GM23248 (cell line): ENCODE measurements at regions not wholly inside any gene's neighbourhood (a gene's known extent, or its start where the extent isn't known, plus 50 kb on each side); places are given as distances from the start of the nearest gene placed in this dataset.

ENCODE experiments used
- EZH2 ChIP-seq: fragments of 200-600 bp; sonication (generic); IDR thresholded peaks from 2 replicates; pipeline ENCODE4 v1.6.1; 2018; ENCODE audit warnings: antibody characterized with exemption, mild to moderate bottlenecking; ENCODE audit not compliant: insufficient read depth, poor library complexity, severe bottlenecking
- EZH2phosphoT487 ChIP-seq: fragments of 200-600 bp; sonication (generic); IDR thresholded peaks from 2 replicates; pipeline ENCODE4 v1.6.1; 2018; ENCODE audit warnings: antibody characterized with exemption, moderate library complexity, mild to moderate bottlenecking, low read depth; ENCODE audit not compliant: insufficient read depth

- TF ChIP-seq EZH2 (no peak), EZH2phosphoT487 (no peak)
Observed at GRCh38 chr9:135020481-135021392, 66.7 kb upstream of the OLFM1 start.
